Progenitor cell of endocrine pancreas (in vitro differentiated cells): ENCODE measurements at regions not wholly inside any gene's neighbourhood (a gene's known extent, or its start where the extent isn't known, plus 50 kb on each side); places are given as distances from the start of the nearest gene placed in this dataset.

Source experiments
- DNase-seq: peaks from one replicate; pipeline ENCODE4 v3.0.0; 2021; ENCODE audit warnings: low spot score; ENCODE audit not compliant: unreplicated experiment
- H3K27ac Mint-ChIP-seq: 2 replicates; pipeline ENCODE4 v1.8.0; 2021; ENCODE audit warnings: mild to moderate bottlenecking, moderate library complexity, mixed read lengths
- H3K27me3 Mint-ChIP-seq: 2 replicates; pipeline ENCODE4 v1.8.0; 2021; ENCODE audit warnings: mixed read lengths
- H3K36me3 Mint-ChIP-seq: 2 replicates; pipeline ENCODE4 v1.8.0; 2022; ENCODE audit warnings: mixed read lengths; ENCODE audit not compliant: insufficient read depth
- H3K4me1 Mint-ChIP-seq: 2 replicates; pipeline ENCODE4 v1.8.0; 2021; ENCODE audit warnings: low read depth, mixed read lengths
- H3K4me3 Mint-ChIP-seq: 2 replicates; pipeline ENCODE4 v1.8.0; 2021; ENCODE audit warnings: low read depth, mild to moderate bottlenecking, moderate library complexity, mixed read lengths
- H3K9me3 Mint-ChIP-seq: 2 replicates; pipeline ENCODE4 v1.8.0; 2021; ENCODE audit warnings: low read depth, mixed read lengths
- TF ChIP-seq, protein P1 (sequence below): fragments of 200-600 bp; sonication (generic); IDR thresholded peaks from one replicate; pipeline ENCODE4 v1.5.0; 2021; ENCODE audit warnings: antibody characterized with exemption, mild to moderate bottlenecking; ENCODE audit not compliant: unreplicated experiment

DNA sequence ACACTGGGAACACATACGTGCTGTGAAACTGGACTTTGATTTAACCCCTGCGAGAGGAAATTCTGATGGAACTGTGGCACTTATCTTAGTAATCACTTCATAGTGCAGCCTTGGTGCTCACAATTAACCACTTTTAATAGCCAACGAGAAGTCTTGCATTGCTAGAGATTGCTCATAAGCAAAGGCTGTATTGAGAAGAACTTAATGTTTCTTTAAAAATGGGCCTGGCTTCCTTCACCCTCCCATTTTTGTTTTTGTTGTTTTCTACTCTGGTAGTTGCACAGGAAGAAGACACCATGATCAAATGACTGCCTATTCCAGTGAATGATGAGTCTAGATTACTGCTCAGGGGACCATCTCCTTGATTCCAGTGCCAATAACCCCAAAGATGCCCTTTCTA lies 52.5 kb upstream of the NKAP start:
- H3K36me3 Mint-ChIP-seq, result no peaks in the 10 kb centered on the region
- peaks cover 2% of the 10 kb centered on the region for H3K4me1 Mint-ChIP-seq
- H3K27ac Mint-ChIP-seq, result no peak overlapping the region
- TF ChIP-seq, protein P1, sequence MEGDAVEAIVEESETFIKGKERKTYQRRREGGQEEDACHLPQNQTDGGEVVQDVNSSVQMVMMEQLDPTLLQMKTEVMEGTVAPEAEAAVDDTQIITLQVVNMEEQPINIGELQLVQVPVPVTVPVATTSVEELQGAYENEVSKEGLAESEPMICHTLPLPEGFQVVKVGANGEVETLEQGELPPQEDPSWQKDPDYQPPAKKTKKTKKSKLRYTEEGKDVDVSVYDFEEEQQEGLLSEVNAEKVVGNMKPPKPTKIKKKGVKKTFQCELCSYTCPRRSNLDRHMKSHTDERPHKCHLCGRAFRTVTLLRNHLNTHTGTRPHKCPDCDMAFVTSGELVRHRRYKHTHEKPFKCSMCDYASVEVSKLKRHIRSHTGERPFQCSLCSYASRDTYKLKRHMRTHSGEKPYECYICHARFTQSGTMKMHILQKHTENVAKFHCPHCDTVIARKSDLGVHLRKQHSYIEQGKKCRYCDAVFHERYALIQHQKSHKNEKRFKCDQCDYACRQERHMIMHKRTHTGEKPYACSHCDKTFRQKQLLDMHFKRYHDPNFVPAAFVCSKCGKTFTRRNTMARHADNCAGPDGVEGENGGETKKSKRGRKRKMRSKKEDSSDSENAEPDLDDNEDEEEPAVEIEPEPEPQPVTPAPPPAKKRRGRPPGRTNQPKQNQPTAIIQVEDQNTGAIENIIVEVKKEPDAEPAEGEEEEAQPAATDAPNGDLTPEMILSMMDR, result no peak
- peaks cover 3% of the 10 kb centered on the region for H3K9me3 Mint-ChIP-seq
- H3K4me3 Mint-ChIP-seq, result no peak overlapping the region
- DNase-seq, result no peak
- peaks cover 90% of the 10 kb centered on the region for H3K27me3 Mint-ChIP-seq
